ENCODE measurements at regions not wholly inside any gene's neighbourhood (a gene's known extent, or its start where the extent isn't known, plus 50 kb on each side); places are given as distances from the start of the nearest gene placed in this dataset.

DNA sequence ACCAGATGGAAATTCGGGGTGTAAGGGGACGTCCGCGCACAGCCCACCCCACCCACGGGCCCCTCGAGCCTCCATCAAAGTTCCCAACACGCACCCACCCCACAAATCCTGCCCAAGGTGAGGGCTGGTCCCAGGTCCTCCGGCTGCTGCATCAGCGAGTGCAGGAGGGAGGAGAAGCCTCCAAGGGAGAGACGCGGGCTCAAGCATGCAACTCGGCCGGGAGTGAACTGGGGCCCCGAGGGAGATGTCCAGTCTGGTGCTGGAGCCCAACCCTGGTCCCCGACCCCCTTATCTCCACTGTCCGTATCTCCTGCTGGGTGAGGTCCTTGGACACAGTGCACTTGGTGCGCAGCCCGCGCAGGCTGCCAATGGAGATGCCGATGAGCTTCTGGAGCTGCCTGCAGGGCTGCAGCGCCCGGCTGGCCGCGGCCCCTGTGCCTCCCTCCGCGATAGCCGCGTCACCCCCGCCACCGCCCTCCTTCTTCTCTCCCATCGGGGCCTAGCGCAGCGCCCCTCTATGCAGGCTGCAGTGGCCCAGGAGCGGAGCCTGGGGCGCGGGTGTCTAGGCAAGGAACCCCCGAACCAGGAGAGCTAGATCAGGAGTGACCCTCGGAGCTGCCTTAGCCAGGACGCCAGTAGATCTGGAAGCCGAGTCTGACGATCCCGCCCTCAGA lies 489.2 kb downstream of the ZNF33B start:
- TF ChIP-seq, protein P1, sequence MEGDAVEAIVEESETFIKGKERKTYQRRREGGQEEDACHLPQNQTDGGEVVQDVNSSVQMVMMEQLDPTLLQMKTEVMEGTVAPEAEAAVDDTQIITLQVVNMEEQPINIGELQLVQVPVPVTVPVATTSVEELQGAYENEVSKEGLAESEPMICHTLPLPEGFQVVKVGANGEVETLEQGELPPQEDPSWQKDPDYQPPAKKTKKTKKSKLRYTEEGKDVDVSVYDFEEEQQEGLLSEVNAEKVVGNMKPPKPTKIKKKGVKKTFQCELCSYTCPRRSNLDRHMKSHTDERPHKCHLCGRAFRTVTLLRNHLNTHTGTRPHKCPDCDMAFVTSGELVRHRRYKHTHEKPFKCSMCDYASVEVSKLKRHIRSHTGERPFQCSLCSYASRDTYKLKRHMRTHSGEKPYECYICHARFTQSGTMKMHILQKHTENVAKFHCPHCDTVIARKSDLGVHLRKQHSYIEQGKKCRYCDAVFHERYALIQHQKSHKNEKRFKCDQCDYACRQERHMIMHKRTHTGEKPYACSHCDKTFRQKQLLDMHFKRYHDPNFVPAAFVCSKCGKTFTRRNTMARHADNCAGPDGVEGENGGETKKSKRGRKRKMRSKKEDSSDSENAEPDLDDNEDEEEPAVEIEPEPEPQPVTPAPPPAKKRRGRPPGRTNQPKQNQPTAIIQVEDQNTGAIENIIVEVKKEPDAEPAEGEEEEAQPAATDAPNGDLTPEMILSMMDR (IDR thresholded peaks at IDR 0.05; ENCODE audit: low read length): no peak
- no peak for TF ChIP-seq EZH2 (IDR thresholded peaks at IDR 0.05; ENCODE audit: borderline replicate concordance, low read length)

Measured in OCI-LY1 (cell line).